ENCODE measurements at regions not wholly inside any gene's neighbourhood (a gene's known extent, or its start where the extent isn't known, plus 50 kb on each side); places are given as distances from the start of the nearest gene placed in this dataset.

- H3K9me2 ChIP-seq (replicated peaks; ENCODE audit: low read length), result no peaks in the 10 kb centered on the region
- H3K4me2 ChIP-seq (ENCODE audit: low read length), result no peak overlapping the region
- no peaks in the 10 kb centered on the region for H3K36me3 ChIP-seq (ENCODE audit: low read depth, low read length)
- ATAC-seq (no peak), DNase-seq (no peak)
- no peak overlapping the region for H2AFZ ChIP-seq (ENCODE audit: low read length)
- no peak overlapping the region for H3K4me3 ChIP-seq (ENCODE audit: low read length)
- no peak overlapping the region for H3K9ac ChIP-seq (ENCODE audit: low read length)
- H3K79me2 ChIP-seq (ENCODE audit: low read length), result no peaks in the 10 kb centered on the region
- ChIA-PET CTCF (no interaction called here), POLR2A (ENCODE audit: unreplicated experiment) (no interaction called here)
- no peak overlapping the region for H3K27ac ChIP-seq (ENCODE audit: low read length)
- peaks cover 11% of the 10 kb centered on the region for H3K4me1 ChIP-seq (ENCODE audit: insufficient read depth, low read length)
- no peaks in the 10 kb centered on the region for H3K27me3 ChIP-seq (ENCODE audit: low read length)
- no peaks in the 10 kb centered on the region for H3K9me3 ChIP-seq (ENCODE audit: low read length)
- BruUV-seq (replicated peaks), result no TSS peak
- no peaks in the 10 kb centered on the region for H4K20me1 ChIP-seq (ENCODE audit: low read length)
- intact Hi-C loops (cut with micrococcal nuclease), result no loop called here
- TF ChIP-seq EZH2 (IDR thresholded peaks at IDR 0.05; ENCODE audit: low read length, unreplicated experiment) (no peak), CTCF (conservative IDR thresholded peaks at IDR 0.05; ENCODE audit: low read depth, low read length) (no peak), EZH2phosphoT487 (IDR thresholded peaks at IDR 0.05; ENCODE audit: borderline replicate concordance, low read length) (no peak)
- no peaks in the 10 kb centered on the region for H3F3A ChIP-seq (ENCODE audit: low read length, unreplicated experiment)
These were observed 231.0 kb downstream of the GLI2 start for GRCh38 chr2:120966510-120967254.

GRCh38 chr2:120968307-120969015, 232.8 kb downstream of the GLI2 start:
- Histone ChIP-seq H3K9me3 (ENCODE audit: low read length) (no peaks in the 10 kb centered on the region), H4K20me1 (ENCODE audit: low read length) (no peaks in the 10 kb centered on the region), H3K9ac (ENCODE audit: low read length) (no peak overlapping the region), H3K36me3 (ENCODE audit: low read depth, low read length) (no peaks in the 10 kb centered on the region), H3K4me2 (ENCODE audit: low read length) (no peak overlapping the region), H3K27me3 (ENCODE audit: low read length) (no peaks in the 10 kb centered on the region), H2AFZ (ENCODE audit: low read length) (no peak overlapping the region), H3K4me3 (ENCODE audit: low read length) (no peak overlapping the region), H3F3A (ENCODE audit: low read length, unreplicated experiment) (no peaks in the 10 kb centered on the region), H3K4me1 (ENCODE audit: insufficient read depth, low read length) (peaks cover 11% of the 10 kb centered on the region), H3K9me2 (replicated peaks; ENCODE audit: low read length) (no peaks in the 10 kb centered on the region), H3K79me2 (ENCODE audit: low read length) (no peaks in the 10 kb centered on the region), H3K27ac (ENCODE audit: low read length) (no peak overlapping the region)
- ChIA-PET CTCF (no interaction called here), POLR2A (ENCODE audit: unreplicated experiment) (no interaction called here)
- BruUV-seq (replicated peaks), result no TSS peak
- DNase-seq, result no peak
- TF ChIP-seq EZH2 (IDR thresholded peaks at IDR 0.05; ENCODE audit: low read length, unreplicated experiment), result no peak
- ATAC-seq, result no peak
- intact Hi-C loops (cut with micrococcal nuclease), result no loop called here

GRCh38 chr2:120969613-120970355, 234.1 kb downstream of the GLI2 start:
- POLR2A ChIA-PET (ENCODE audit: unreplicated experiment), result no interaction called here
- ATAC-seq, result no peak

More at GRCh38 chr2:120969613-120970355, 234.1 kb downstream of the GLI2 start:
- CTCF ChIA-PET, result no interaction called here
- no peaks in the 10 kb centered on the region for H3K4me1 ChIP-seq (ENCODE audit: insufficient read depth, low read length)
- no peaks in the 10 kb centered on the region for H3K79me2 ChIP-seq (ENCODE audit: low read length)
- no peaks in the 10 kb centered on the region for H3F3A ChIP-seq (ENCODE audit: low read length, unreplicated experiment)
- no TSS peak for BruUV-seq (replicated peaks)
- H2AFZ ChIP-seq (ENCODE audit: low read length), result no peak overlapping the region
- H3K27me3 ChIP-seq (ENCODE audit: low read length), result no peaks in the 10 kb centered on the region
- no peak overlapping the region for H3K4me2 ChIP-seq (ENCODE audit: low read length)
- no peak overlapping the region for H3K4me3 ChIP-seq (ENCODE audit: low read length)
- H3K9me3 ChIP-seq (ENCODE audit: low read length), result no peaks in the 10 kb centered on the region
- no peaks in the 10 kb centered on the region for H3K36me3 ChIP-seq (ENCODE audit: low read depth, low read length)
- H3K9me2 ChIP-seq (replicated peaks; ENCODE audit: low read length), result no peaks in the 10 kb centered on the region
- TF ChIP-seq EZH2 (IDR thresholded peaks at IDR 0.05; ENCODE audit: low read length, unreplicated experiment), result no peak
- TF ChIP-seq CTCF (conservative IDR thresholded peaks at IDR 0.05; ENCODE audit: low read depth, low read length), result no peak
- no peak for TF ChIP-seq EZH2phosphoT487 (IDR thresholded peaks at IDR 0.05; ENCODE audit: borderline replicate concordance, low read length)
- H3K9ac ChIP-seq (ENCODE audit: low read length), result no peak overlapping the region
- no peak overlapping the region for H3K27ac ChIP-seq (ENCODE audit: low read length)
- no peak for DNase-seq
- H4K20me1 ChIP-seq (ENCODE audit: low read length), result no peaks in the 10 kb centered on the region
- intact Hi-C loops (cut with micrococcal nuclease), result no loop called here

Measured in PC-3 (cell line).